ENCODE measurements at regions not wholly inside any gene's neighbourhood (a gene's known extent, or its start where the extent isn't known, plus 50 kb on each side); places are given as distances from the start of the nearest gene placed in this dataset.
"Not testable (repeated sequence)": the region's sequence is repeated elsewhere in the genome, so short reads cannot be mapped to it uniquely, and the experiment has no call there.

DNA sequence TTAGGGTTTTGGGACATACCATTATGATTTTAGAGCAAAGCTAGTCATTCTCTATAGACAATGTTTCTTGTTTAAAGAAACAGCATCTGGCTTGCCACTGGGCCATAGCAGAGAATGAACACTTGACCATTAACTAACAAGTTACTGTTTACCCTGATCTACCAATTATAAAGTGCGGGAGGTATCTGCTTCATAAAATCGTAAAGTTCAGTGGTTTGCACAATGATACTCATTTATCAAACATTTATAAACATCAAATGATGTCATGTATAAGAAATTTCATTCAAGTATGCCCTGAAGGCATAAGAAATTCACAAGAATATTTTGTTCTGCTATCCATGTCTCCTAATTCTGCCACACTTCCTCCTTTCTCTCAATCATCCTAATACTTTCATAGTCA is 139.2 kb downstream of the PCDH20 start:
- intact Hi-C loops (cut with DNase I; ENCODE audit: low total_unique reads): no loop called here
- WGBS, 2 donors (ENCODE audit: low coverage in 1 of 2): 62 to 65% methylated on average over 2 of the region's 2 CpGs
- Histone ChIP-seq H3K27ac (no peak overlapping the region), H3K4me3 (no peak overlapping the region), H3K36me3 (no peaks in the 10 kb centered on the region), H3K4me1 (no peaks in the 10 kb centered on the region), H3K9me3 (no peaks in the 10 kb centered on the region), H3K27me3 (no peaks in the 10 kb centered on the region)
- TF ChIP-seq, protein P1, sequence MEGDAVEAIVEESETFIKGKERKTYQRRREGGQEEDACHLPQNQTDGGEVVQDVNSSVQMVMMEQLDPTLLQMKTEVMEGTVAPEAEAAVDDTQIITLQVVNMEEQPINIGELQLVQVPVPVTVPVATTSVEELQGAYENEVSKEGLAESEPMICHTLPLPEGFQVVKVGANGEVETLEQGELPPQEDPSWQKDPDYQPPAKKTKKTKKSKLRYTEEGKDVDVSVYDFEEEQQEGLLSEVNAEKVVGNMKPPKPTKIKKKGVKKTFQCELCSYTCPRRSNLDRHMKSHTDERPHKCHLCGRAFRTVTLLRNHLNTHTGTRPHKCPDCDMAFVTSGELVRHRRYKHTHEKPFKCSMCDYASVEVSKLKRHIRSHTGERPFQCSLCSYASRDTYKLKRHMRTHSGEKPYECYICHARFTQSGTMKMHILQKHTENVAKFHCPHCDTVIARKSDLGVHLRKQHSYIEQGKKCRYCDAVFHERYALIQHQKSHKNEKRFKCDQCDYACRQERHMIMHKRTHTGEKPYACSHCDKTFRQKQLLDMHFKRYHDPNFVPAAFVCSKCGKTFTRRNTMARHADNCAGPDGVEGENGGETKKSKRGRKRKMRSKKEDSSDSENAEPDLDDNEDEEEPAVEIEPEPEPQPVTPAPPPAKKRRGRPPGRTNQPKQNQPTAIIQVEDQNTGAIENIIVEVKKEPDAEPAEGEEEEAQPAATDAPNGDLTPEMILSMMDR (IDR thresholded peaks at IDR 0.05): no peak
- no peak for TF ChIP-seq POLR2AphosphoS5 (IDR thresholded peaks at IDR 0.05)
- DNase-seq: no peak
- in situ Hi-C loops (cut with MboI; ENCODE audit: low pct_ligation_motif_present in 1 of 4, low pct_unique_long_range_greater_than_20kb in 1 of 4, low sequenced_read_pairs in 3 of 4): no loop called here

DNA sequence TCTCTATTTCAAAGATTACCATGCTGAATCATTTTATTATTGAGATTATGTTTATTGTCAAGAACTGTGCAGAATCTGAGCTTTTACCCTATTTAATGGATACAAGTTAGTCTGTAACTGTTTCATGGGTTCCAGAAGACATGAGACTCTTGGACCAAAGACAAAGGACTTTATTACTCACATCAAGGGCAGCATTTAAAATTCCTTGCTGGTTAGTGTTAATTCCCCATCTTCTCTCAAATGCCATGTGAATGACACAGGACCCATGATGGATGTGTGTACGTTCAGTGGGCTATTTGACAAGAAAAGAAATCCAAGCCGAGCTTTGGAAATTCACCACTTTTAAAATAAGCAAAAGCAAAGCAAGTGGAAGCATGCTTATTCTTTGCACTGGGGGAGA is 139.9 kb downstream of the PCDH20 start:
- in situ Hi-C loops (cut with MboI; ENCODE audit: low pct_ligation_motif_present in 1 of 4, low pct_unique_long_range_greater_than_20kb in 1 of 4, low sequenced_read_pairs in 3 of 4) (no loop called here), intact Hi-C loops (cut with DNase I; ENCODE audit: low total_unique reads) (no loop called here)
- DNase-seq: no peak

DNA sequence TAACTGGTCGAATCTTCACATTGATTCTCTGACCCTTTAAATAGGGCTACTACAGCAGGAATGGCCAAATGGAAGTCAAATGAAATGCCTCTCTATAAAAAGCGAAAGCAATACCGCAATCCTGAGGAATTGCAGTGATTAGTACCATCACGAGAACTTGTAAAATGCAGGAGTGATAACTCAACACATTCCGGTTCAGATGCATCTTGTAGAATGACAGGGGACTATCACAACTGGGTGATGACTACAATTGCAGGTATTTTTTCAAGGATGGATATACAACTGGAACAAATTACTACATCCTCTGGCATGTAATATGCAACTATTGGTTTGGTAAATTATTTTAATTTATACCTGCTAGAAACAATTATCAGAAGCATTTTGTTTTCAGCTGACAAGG is 140.4 kb downstream of the PCDH20 start:
- Histone ChIP-seq H3K27ac (no peak overlapping the region), H3K4me1 (no peaks in the 10 kb centered on the region), H3K4me3 (no peak overlapping the region), H3K9me3 (no peaks in the 10 kb centered on the region), H3K27me3 (no peaks in the 10 kb centered on the region), H3K36me3 (no peaks in the 10 kb centered on the region)
- 85 to 88% methylated on average over 5 of the region's 5 CpGs for WGBS, 2 donors (ENCODE audit: low coverage in 1 of 2)
- DNase-seq: no peak
- in situ Hi-C loops (cut with MboI; ENCODE audit: low pct_ligation_motif_present in 1 of 4, low pct_unique_long_range_greater_than_20kb in 1 of 4, low sequenced_read_pairs in 3 of 4): no loop called here
- TF ChIP-seq POLR2AphosphoS5 (IDR thresholded peaks at IDR 0.05) (no peak), POLR2A (IDR thresholded peaks at IDR 0.05) (no peak), EP300 (IDR thresholded peaks at IDR 0.05; ENCODE audit: low read depth) (no peak)
- TF ChIP-seq, protein P1 (IDR thresholded peaks at IDR 0.05): no peak
- intact Hi-C loops (cut with DNase I; ENCODE audit: low total_unique reads): no loop called here

More for the DNA sequence above, 139.9 kb downstream of the PCDH20 start:
- no peak for TF ChIP-seq EP300 (IDR thresholded peaks at IDR 0.05; ENCODE audit: low read depth)
- no peak for TF ChIP-seq POLR2AphosphoS5 (IDR thresholded peaks at IDR 0.05)
- TF ChIP-seq POLR2A (IDR thresholded peaks at IDR 0.05): no peak
- TF ChIP-seq, protein P1 (IDR thresholded peaks at IDR 0.05): no peak
- 48% methylated on average over 2 of the region's 2 CpGs; no CpG with 5 or more reads in 1 of the 2 donors for WGBS, 2 donors (ENCODE audit: low coverage in 1 of 2)
- Histone ChIP-seq H3K4me1 (no peaks in the 10 kb centered on the region), H3K9me3 (no peaks in the 10 kb centered on the region), H3K36me3 (no peaks in the 10 kb centered on the region), H3K27me3 (no peaks in the 10 kb centered on the region), H3K27ac (no peak overlapping the region), H3K4me3 (no peak overlapping the region)

DNA sequence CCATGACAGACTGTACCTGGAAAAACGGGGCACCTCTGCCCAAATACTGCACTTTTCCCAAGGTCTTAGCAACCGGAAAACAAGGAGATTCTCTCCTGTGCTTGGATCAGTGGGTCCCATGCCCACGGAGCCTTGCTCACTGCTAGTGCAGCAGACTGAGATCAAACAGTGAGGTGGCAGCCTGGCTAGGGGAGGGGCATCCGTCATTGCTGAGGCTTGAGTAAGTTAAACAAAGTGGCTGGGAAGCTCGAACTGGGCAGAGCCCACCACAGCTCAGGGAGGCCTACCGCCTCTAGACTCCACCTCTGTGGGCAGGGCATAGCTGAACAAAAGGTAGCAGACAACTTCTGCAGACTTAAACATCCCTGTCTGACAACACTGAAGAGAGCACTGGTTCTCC is 148.8 kb downstream of the PCDH20 start:
- 73% methylated on average over 6 of the region's 6 CpGs; no CpG with 5 or more reads in 1 of the 2 donors for WGBS, 2 donors (ENCODE audit: low coverage in 1 of 2)
- H3K4me1 ChIP-seq; DNase-seq; H3K27ac ChIP-seq; H3K4me3 ChIP-seq; H3K36me3 ChIP-seq; H3K27me3 ChIP-seq; intact Hi-C loops (cut with DNase I; ENCODE audit: low total_unique reads); H3K9me3 ChIP-seq: not testable (repeated sequence)
- in situ Hi-C loops (cut with MboI; ENCODE audit: low pct_ligation_motif_present in 1 of 4, low pct_unique_long_range_greater_than_20kb in 1 of 4, low sequenced_read_pairs in 3 of 4): loop anchor here in 1 of 4 donors (10.0 kb wide), 1 partner anchor 62 kb away; no protein-coding TSS in a partner anchor

DNA sequence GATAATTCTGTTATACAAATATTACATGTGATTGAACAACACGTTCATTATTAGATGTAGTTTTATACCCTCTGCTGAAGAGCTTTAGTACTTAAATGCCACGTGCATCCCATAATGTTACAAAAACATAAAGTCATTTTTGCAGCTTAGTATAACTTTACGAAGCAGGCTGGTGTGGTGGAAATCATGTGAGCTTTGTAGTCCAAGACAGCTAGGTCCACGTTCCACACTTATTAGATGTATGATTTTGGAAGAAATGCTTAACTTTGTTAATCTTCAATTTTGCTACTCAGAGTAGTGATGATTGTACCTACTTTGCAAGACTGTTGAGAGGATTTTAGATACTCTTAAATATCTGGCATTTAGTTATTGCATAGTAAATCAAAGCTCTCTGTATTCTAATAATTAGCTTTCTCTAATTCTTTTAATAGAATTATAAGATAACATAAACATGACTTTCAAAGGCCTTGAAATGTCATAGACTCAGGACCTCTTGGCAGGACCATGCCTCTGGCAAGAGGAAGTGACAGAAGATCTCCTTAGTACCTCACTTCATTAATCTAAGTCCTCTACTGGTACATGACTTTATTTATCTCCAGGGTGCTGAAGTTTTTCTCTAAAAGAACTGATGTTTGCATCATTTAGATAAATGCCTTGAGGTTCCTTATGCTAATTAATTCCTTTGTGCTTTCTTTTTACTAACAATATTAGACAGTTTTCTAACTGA is 153.7 kb downstream of the PCDH20 start:
- TF ChIP-seq, protein P1 (IDR thresholded peaks at IDR 0.05): no peak
- no peak for TF ChIP-seq EP300 (IDR thresholded peaks at IDR 0.05; ENCODE audit: low read depth)
- TF ChIP-seq POLR2A (IDR thresholded peaks at IDR 0.05): no peak
- TF ChIP-seq POLR2AphosphoS5 (IDR thresholded peaks at IDR 0.05): no peak
- Histone ChIP-seq H3K27me3 (no peaks in the 10 kb centered on the region), H3K4me3 (no peak overlapping the region), H3K27ac (no peak overlapping the region), H3K36me3 (no peaks in the 10 kb centered on the region), H3K4me1 (no peaks in the 10 kb centered on the region), H3K9me3 (no peaks in the 10 kb centered on the region)
- DNase-seq: no peak
- in situ Hi-C loops (cut with MboI; ENCODE audit: low pct_ligation_motif_present in 1 of 4, low pct_unique_long_range_greater_than_20kb in 1 of 4, low sequenced_read_pairs in 3 of 4) (loop anchor here in 1 of 4 donors (10.0 kb wide), 1 partner anchor 57 kb away; no protein-coding TSS in a partner anchor), intact Hi-C loops (cut with DNase I; ENCODE audit: low total_unique reads) (no loop called here)
- WGBS, 2 donors (ENCODE audit: low coverage in 1 of 2): 66 to 95% methylated on average over 2 to 4 of the region's 4 CpGs

Measured in transverse colon (tissue), 4 donors.